ENCODE measurements at regions not wholly inside any gene's neighbourhood (a gene's known extent, or its start where the extent isn't known, plus 50 kb on each side); places are given as distances from the start of the nearest gene placed in this dataset.

- Histone ChIP-seq H3K4me3 (IDR thresholded peaks at IDR 0.05; ENCODE audit: insufficient read depth, low read depth, low read length) (no peak overlapping the region), H2AFZ (ENCODE audit: low read depth) (no peak overlapping the region), H3K36me3 (ENCODE audit: insufficient read depth) (no peaks in the 10 kb centered on the region), H4K20me1 (ENCODE audit: insufficient read depth) (no peaks in the 10 kb centered on the region), H3K9ac (no peak overlapping the region), H3K27me3 (ENCODE audit: insufficient read depth, low read depth) (no peaks in the 10 kb centered on the region), H3K79me2 (ENCODE audit: insufficient read depth, low read depth) (no peaks in the 10 kb centered on the region), H3K4me1 (ENCODE audit: low read depth, poor library complexity, severe bottlenecking) (no peaks in the 10 kb centered on the region), H3K4me2 (no peak overlapping the region), H3K27ac (no peak overlapping the region)
- TF ChIP-seq CTCF (conservative IDR thresholded peaks at IDR 0.05; ENCODE audit: low read depth, low read length), result no peak
Observed at GRCh38 chr15:24008476-24008875, 321.4 kb upstream of the NDN start.

GRCh38 chr15:24017470-24017869, 330.4 kb upstream of the NDN start:
- Histone ChIP-seq H3K4me2 (no peak overlapping the region), H3K9ac (no peak overlapping the region), H3K27me3 (ENCODE audit: insufficient read depth, low read depth) (no peaks in the 10 kb centered on the region), H3K27ac (no peak overlapping the region), H3K4me3 (IDR thresholded peaks at IDR 0.05; ENCODE audit: insufficient read depth, low read depth, low read length) (no peak overlapping the region), H3K4me1 (ENCODE audit: low read depth, poor library complexity, severe bottlenecking) (no peaks in the 10 kb centered on the region), H2AFZ (ENCODE audit: low read depth) (no peak overlapping the region), H4K20me1 (ENCODE audit: insufficient read depth) (no peaks in the 10 kb centered on the region), H3K79me2 (ENCODE audit: insufficient read depth, low read depth) (no peaks in the 10 kb centered on the region), H3K36me3 (ENCODE audit: insufficient read depth) (no peaks in the 10 kb centered on the region)
- no peak for TF ChIP-seq CTCF (conservative IDR thresholded peaks at IDR 0.05; ENCODE audit: low read depth, low read length)

GRCh38 chr15:24039683-24040082, 352.6 kb upstream of the NDN start:
- Histone ChIP-seq H3K9ac (no peak overlapping the region), H3K4me2 (no peak overlapping the region), H3K36me3 (ENCODE audit: insufficient read depth) (no peaks in the 10 kb centered on the region), H3K79me2 (ENCODE audit: insufficient read depth, low read depth) (no peaks in the 10 kb centered on the region), H2AFZ (ENCODE audit: low read depth) (no peak overlapping the region), H3K4me1 (ENCODE audit: low read depth, poor library complexity, severe bottlenecking) (no peaks in the 10 kb centered on the region), H3K4me3 (IDR thresholded peaks at IDR 0.05; ENCODE audit: insufficient read depth, low read depth, low read length) (no peak overlapping the region), H3K27ac (no peak overlapping the region), H3K27me3 (ENCODE audit: insufficient read depth, low read depth) (no peaks in the 10 kb centered on the region), H4K20me1 (ENCODE audit: insufficient read depth) (no peaks in the 10 kb centered on the region)
- TF ChIP-seq CTCF (conservative IDR thresholded peaks at IDR 0.05; ENCODE audit: low read depth, low read length), result no peak

- Histone ChIP-seq H3K9ac (no peak overlapping the region), H3K27ac (no peak overlapping the region), H3K79me2 (ENCODE audit: insufficient read depth, low read depth) (no peaks in the 10 kb centered on the region), H3K4me1 (ENCODE audit: low read depth, poor library complexity, severe bottlenecking) (no peaks in the 10 kb centered on the region), H4K20me1 (ENCODE audit: insufficient read depth) (no peaks in the 10 kb centered on the region), H3K4me2 (no peak overlapping the region), H3K36me3 (ENCODE audit: insufficient read depth) (no peaks in the 10 kb centered on the region), H3K4me3 (IDR thresholded peaks at IDR 0.05; ENCODE audit: insufficient read depth, low read depth, low read length) (no peak overlapping the region), H2AFZ (ENCODE audit: low read depth) (no peak overlapping the region), H3K27me3 (ENCODE audit: insufficient read depth, low read depth) (no peaks in the 10 kb centered on the region)
- TF ChIP-seq CTCF (conservative IDR thresholded peaks at IDR 0.05; ENCODE audit: low read depth, low read length), result no peak
Observed at GRCh38 chr15:24054547-24055245, 367.6 kb upstream of the NDN start.

All from KMS-11 (cell line).